Activated naive CD4-positive, alpha-beta T cell treated with anti-CD3 and anti-CD28 coated beads, Interleukin-2, amount 50 U/mL, for 72 hours (primary cell): ENCODE measurements at regions not wholly inside any gene's neighbourhood (a gene's known extent, or its start where the extent isn't known, plus 50 kb on each side); places are given as distances from the start of the nearest gene placed in this dataset.
"Not testable (repeated sequence)": the region's sequence is repeated elsewhere in the genome, so short reads cannot be mapped to it uniquely, and the experiment has no call there.

Experiments
- ATAC-seq, 2 donors: fragments of 150-1000 bp; cut with Tn5 transposase; 2 replicates each; pipeline ENCODE4 v1.10.0; 2021; ENCODE audit warnings: mild to moderate bottlenecking in 2 of 2, moderate library complexity in 2 of 2
- DNase-seq, 2 donors: peaks; one replicate each; pipeline ENCODE4 v3.0.0; 2021 to 2022; ENCODE audit warnings: low spot score in 2 of 2
- H3K27ac Mint-ChIP-seq, 2 donors: one replicate each; pipeline ENCODE4 v1.8.0; 2022; ENCODE audit warnings: mild to moderate bottlenecking in 2 of 2, mixed read lengths in 2 of 2
- H3K36me3 Mint-ChIP-seq, 2 donors: one replicate each; pipeline ENCODE4 v1.8.0; 2022; ENCODE audit warnings: mixed read lengths in 2 of 2
- H3K9me3 Mint-ChIP-seq, 2 donors: one replicate each; pipeline ENCODE4 v1.8.0; 2022; ENCODE audit warnings: mixed read lengths in 2 of 2

DNA sequence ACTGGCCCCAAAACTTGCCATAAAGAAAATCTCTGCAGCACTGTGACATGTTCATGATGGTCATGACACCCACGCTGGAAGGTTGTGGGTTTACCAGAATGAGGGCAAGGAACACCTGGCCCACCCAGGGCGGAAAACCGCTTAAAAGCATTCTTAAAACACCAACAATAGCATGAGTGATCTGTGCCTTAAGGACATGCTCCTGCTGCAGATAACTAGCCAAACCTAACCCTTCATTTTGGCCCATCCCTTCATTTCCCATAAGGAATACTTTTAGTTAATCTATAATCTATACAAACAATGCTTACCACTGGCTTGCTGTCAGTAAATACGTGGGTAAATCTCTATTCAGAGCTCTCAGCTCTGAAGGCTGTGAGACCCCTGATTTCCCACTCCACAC, 67.6 kb downstream of the FAM50B start:
- not testable (repeated sequence) for H3K36me3 Mint-ChIP-seq, DNase-seq, H3K9me3 Mint-ChIP-seq, ATAC-seq, H3K27ac Mint-ChIP-seq

DNA sequence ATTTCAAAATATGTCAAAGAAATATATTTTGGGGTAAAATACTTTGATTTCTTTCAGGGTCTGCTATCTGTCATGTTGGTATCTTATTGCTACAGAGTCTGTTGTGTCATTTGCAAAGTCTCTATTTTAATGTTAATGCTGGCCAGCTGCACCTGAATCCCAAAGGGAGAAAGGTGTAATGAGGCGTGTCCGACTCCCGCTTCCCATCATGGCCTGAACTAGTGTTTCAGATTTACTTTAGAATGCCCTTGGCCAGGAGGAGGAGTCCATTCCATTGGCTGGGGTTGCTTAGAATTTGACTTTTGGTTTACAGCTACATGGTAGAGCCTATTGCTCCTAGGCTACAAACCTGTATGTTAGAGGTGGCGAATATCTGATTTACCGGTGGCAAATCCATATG, 69.3 kb downstream of the FAM50B start:
- Mint-ChIP-seq H3K36me3 (no peaks in the 10 kb centered on the region), H3K27ac (no peak overlapping the region), H3K9me3 (no peaks in the 10 kb centered on the region)
- ATAC-seq: no peak
- DNase-seq: no peak

GRCh38 chr6:3919130-3919628, 70.0 kb downstream of the FAM50B start:
- H3K36me3 Mint-ChIP-seq: no peaks in the 10 kb centered on the region
- ATAC-seq (no peak), DNase-seq (no peak)
- no peaks in the 10 kb centered on the region for H3K9me3 Mint-ChIP-seq
- no peak overlapping the region for H3K27ac Mint-ChIP-seq

DNA sequence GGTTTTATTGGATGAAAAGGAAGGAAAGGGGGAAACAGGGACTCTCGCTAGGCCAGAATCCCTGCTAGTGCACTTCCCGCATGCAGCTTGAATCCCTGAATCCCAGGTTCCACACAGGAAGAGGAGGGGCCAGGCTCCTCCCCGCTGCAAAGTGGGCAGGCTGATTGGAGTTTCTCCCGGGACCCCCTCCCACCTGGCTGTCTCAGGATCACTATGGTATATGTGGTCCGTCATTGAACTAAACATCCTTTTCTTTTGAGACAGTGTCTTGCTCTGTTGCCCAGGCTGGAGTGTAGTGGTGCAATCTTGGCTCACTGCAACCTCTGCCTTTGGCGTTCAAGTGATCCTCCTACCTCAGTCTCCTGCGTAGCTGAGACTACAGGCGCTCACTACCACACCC, 70.7 kb downstream of the FAM50B start:
- Mint-ChIP-seq H3K27ac (no peak overlapping the region), H3K36me3 (no peaks in the 10 kb centered on the region), H3K9me3 (no peaks in the 10 kb centered on the region)
- DNase-seq (no peak), ATAC-seq (no peak)

- Mint-ChIP-seq H3K36me3 (no peaks in the 10 kb centered on the region), H3K27ac (no peak overlapping the region), H3K9me3 (no peaks in the 10 kb centered on the region)
- ATAC-seq (no peak), DNase-seq (no peak)
These were observed 71.1 kb downstream of the FAM50B start for GRCh38 chr6:3920321-3920720.

- Mint-ChIP-seq H3K27ac (no peak overlapping the region), H3K36me3 (no peaks in the 10 kb centered on the region), H3K9me3 (no peaks in the 10 kb centered on the region)
- DNase-seq (no peak), ATAC-seq (no peak)
These were observed 72.5 kb downstream of the FAM50B start for GRCh38 chr6:3921663-3922062.

DNA sequence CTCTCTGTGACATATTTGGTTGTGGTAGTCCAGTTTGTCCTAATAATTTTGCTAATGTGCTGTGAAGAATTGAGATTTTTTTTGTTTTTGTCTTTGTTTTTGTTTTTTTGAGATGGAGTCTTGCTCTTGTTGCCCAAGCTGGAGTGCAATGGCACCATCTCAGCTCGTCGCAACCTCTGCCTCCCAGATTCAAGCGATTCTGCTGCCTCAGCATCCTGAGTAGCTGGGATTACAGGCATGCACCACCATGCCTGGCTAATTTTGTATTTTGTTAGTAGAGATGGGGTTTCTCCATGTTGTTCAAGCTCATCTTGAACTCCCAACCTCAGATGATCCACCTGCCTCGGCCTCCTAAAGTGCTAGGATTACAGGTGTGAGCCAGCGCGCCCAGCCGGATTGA, 73.4 kb downstream of the FAM50B start:
- H3K36me3 Mint-ChIP-seq, DNase-seq, H3K27ac Mint-ChIP-seq, H3K9me3 Mint-ChIP-seq, ATAC-seq: not testable (repeated sequence)

DNA sequence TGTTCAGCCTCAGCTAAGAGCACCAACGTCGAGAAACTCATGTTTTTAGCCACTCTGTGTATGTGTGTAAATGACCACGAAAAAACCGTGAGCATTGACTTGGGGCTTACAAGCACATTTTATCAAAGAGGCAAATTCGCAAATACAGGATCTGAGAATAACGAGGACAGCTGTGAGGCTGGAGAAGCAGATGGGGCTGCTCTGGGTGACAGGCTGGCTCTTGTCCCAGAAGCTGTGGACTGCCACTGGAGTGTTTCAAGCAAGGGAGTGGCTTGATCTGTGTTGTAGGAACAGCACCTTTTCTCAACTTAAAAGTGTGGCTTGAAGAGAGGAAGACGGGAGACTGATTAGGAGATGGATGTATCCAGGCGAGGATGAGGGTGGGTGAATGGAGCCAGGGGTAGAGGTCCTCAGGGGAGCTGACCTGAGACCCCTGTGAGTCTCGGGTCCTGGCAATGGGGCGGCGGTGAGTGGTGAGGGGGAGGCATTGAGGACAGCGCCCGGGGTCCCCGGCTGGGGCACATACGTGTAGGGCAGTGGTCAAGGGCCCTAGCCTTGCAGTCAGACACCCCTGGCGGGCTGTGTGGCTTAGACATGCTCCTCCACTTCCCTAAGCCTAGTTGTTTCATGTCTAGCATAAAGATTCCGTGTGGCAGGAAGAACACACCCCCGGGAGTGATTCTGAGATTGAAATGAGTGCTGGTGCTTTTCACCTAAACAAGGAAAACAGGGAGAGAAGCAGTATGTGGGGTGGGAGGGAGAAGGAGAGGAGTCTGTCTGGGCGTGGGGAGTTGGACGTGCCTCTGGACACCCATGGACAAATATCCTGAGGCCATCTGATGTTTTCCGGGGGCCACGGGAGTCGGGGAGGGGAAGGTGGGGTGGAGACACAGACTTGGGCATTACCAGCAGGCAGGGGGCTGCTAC, 76.3 kb downstream of the FAM50B start:
- not testable (repeated sequence) for H3K27ac Mint-ChIP-seq, DNase-seq, ATAC-seq, H3K36me3 Mint-ChIP-seq, H3K9me3 Mint-ChIP-seq

GRCh38 chr6:3926150-3926482, 76.9 kb downstream of the FAM50B start:
- H3K9me3 Mint-ChIP-seq: no peaks in the 10 kb centered on the region
- no peak overlapping the region for H3K27ac Mint-ChIP-seq
- no peak for DNase-seq
- H3K36me3 Mint-ChIP-seq: no peaks in the 10 kb centered on the region
- ATAC-seq: no peak

DNA sequence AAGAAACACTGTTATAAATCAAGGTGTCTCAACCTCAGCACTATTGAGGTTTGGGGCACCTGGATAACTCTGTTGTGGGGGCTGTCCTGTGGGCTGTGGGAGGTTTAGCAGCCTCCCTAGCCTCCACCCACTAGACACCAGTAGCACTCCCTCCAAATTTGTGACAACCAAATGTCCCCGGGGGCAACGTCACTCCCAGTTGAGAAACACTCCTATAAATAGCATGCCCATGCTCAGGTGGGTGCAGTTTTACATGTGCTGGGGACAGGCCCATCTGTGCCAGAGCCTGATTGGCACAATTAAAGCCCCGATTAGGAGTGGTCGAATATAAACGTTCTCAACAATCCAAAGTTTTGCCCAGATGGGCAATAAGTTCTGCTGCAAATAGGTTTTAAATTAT, 78.9 kb downstream of the FAM50B start:
- no peak overlapping the region for H3K27ac Mint-ChIP-seq
- no peaks in the 10 kb centered on the region for H3K36me3 Mint-ChIP-seq
- no peaks in the 10 kb centered on the region for H3K9me3 Mint-ChIP-seq
- no peak for ATAC-seq
- DNase-seq: no peak

DNA sequence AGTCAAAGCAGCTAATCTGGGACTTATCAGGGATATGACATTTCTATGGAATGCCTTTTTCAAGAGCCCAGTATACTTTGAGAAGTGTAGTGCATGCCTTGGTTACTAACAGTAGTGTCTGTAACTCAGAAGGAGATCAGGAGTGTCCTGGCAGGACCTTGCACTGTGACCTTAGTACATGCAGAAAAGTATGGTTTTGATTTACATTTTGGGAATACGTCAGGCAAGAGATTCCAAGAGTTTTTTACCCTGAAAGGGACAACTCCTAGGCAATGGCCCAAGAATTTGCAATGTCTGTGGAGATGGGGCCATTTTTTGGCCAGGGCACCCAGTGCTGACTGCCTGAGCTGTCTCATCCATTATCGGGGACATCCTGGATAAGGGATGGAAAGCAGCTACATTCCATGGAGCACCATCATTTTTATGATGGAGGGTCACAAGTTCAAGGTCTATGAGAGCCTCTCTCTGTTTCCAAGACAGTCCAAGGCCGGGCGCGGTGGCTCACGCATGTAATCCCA, 80.2 kb downstream of the FAM50B start:
- no peak for DNase-seq
- Mint-ChIP-seq H3K9me3 (no peaks in the 10 kb centered on the region), H3K27ac (no peak overlapping the region), H3K36me3 (no peaks in the 10 kb centered on the region)
- ATAC-seq: no peak

- DNase-seq: no peak
- no peak for ATAC-seq
- Mint-ChIP-seq H3K27ac (no peak overlapping the region), H3K36me3 (no peaks in the 10 kb centered on the region), H3K9me3 (no peaks in the 10 kb centered on the region)
These were observed 88.3 kb downstream of the FAM50B start for GRCh38 chr6:3937438-3937837.

DNA sequence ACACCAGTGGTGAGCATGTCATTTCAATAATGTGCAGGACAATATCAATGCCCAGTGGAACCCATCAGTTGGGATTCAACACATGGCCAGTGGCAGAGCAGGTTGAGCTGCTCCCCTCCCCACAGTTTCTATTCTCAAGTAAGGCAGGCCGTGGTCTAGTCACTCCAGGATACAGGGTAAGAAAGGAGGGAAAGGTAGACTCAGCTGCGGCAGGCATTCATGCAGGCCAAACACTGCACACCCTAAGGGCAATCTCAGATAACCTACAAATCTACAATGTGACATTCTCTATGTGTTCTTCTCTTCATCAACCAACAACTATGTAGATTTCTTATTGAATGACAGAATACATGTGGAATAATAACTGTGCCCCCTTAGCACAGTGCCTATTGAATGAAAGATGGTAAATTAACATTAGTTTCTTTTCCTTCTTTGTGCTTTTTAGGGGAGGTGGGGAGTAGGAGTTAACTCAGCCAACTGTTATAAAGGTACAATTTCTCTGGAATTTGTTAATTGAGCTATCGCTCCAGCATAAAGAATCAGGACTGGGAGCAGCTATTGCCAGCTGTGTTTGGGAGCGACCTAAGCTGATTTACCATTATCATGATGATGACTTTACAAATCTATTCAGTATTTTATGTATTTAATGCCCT, 89.7 kb downstream of the FAM50B start:
- Mint-ChIP-seq H3K36me3 (no peaks in the 10 kb centered on the region), H3K9me3 (no peaks in the 10 kb centered on the region), H3K27ac (no peak overlapping the region)
- DNase-seq (no peak), ATAC-seq (no peak)

DNA sequence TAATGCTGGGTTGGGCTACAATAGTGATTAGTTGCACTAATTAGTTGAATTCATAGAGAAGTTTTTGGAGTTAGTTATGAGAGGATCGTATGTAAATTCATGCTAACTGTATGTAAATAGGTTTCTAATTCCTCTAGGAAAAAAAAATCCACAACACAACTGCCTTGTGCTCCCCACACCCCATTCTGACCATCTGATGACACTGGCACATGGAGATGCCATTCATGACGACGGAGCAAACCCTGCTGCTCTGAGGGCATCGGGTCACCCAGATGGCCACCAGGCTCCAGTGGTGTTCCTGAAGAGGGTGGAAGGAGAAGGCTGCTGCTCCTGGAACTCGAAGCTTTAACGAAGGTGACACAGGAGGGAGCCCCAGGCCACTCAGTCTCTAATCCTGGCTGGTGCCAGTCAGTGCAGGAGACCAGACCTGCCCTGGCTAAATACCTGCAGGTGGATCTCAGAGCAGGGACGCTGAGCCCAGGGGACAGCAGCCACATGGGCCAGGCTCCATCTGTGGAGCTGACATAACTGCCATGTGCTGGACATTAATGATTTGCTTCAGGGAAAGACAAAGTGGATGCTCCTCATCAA, 90.3 kb downstream of the FAM50B start:
- Mint-ChIP-seq H3K27ac (no peak overlapping the region), H3K9me3 (no peaks in the 10 kb centered on the region), H3K36me3 (no peaks in the 10 kb centered on the region)
- no peak for ATAC-seq
- DNase-seq: no peak

DNA sequence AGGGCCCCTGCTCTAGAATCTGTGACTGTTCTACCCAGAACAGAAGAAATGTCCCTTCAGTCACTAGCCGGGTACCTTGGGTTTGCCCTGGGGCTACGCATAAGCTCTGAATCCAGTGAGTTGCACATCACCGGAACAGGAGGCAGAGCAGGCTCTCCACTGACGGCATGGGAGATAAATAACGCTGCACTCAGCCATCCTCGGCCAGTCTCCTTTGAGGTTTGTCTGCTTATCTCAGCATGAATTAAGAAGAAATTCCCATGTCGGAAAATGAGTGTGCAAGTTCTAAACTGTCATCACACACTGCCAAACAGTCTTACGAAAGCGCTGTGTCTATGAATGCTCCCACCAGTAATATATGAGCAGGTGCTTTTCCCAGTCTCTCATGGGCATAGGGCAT, 90.8 kb downstream of the FAM50B start:
- Mint-ChIP-seq H3K9me3 (no peaks in the 10 kb centered on the region), H3K27ac (no peak overlapping the region), H3K36me3 (no peaks in the 10 kb centered on the region)
- DNase-seq (no peak), ATAC-seq (no peak)

- no peak for DNase-seq
- Mint-ChIP-seq H3K9me3 (no peaks in the 10 kb centered on the region), H3K27ac (no peak overlapping the region), H3K36me3 (no peaks in the 10 kb centered on the region)
- no peak for ATAC-seq
These were observed 91.5 kb downstream of the FAM50B start for GRCh38 chr6:3940703-3941102.

DNA sequence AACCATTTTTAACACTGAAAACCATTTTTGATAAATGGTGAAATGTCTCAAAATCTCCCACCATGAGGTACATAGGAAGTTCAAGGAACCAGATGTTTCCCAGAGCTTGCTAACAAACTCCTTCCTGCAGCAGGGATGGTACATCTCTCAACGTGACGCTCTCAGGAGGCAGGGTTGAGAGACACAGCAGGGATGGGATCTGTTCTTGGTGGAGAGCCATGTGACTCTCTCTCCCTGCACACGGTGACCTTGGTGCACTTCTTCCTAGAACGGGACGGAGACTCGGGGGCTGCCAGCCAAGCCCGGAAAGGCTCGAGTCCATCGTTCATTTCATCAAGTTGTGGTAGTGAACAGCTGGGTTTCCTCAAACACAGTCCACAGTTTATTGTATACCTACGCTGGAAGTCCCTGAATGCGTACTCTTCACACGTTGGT, 94.2 kb downstream of the FAM50B start:
- Mint-ChIP-seq H3K27ac (no peak overlapping the region), H3K9me3 (no peaks in the 10 kb centered on the region), H3K36me3 (no peaks in the 10 kb centered on the region)
- DNase-seq (no peak), ATAC-seq (no peak)
